ENCODE measurements at regions not wholly inside any gene's neighbourhood (a gene's known extent, or its start where the extent isn't known, plus 50 kb on each side); places are given as distances from the start of the nearest gene placed in this dataset.

DNA sequence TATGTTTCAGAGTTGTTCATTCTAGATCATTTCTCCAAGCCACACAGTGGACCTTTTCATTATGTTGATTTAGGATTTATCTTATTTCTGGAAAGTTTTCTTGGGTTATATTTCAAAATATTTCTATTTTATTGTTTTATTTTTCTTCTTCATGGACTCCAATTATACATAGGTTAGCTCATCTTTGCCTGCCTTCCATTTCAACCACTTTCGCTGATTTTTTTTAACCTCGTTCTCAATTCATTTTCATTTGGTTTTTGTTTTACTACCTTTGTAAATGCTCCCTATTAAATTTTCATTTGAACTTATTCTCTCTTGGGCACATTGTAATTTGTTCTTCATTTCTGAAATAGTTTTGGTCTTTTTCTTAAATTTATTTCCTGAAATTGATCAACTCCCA is 169.0 kb upstream of the PITX1 start:
- H3K36me3 ChIP-seq (ENCODE audit: low read length) = no peaks in the 10 kb centered on the region
- no peaks in the 10 kb centered on the region for H4K20me1 ChIP-seq (ENCODE audit: low read depth, low read length)
- no peak overlapping the region for H3K4me3 ChIP-seq (ENCODE audit: insufficient read depth, low read length, poor library complexity, severe bottlenecking)
- no peaks in the 10 kb centered on the region for H3F3A ChIP-seq (ENCODE audit: insufficient read depth)
- no peaks in the 10 kb centered on the region for H3K79me2 ChIP-seq (ENCODE audit: insufficient read depth, low read length)
- no peak overlapping the region for H3K4me2 ChIP-seq (ENCODE audit: low read depth, low read length, poor library complexity, severe bottlenecking)
- no peak overlapping the region for H2AFZ ChIP-seq (ENCODE audit: low read depth, low read length, severe bottlenecking)
- H3K27me3 ChIP-seq (ENCODE audit: low read length) = no peaks in the 10 kb centered on the region
- H3K27ac ChIP-seq (ENCODE audit: low read depth, low read length) = no peak overlapping the region
- no peaks in the 10 kb centered on the region for H3K9me2 ChIP-seq (replicated peaks; ENCODE audit: insufficient read depth, low read length)
- H3K9me3 ChIP-seq (ENCODE audit: insufficient read depth, low read length) = no peaks in the 10 kb centered on the region
- no peak overlapping the region for H3K9ac ChIP-seq (ENCODE audit: low read length)
- TF ChIP-seq EZH2phosphoT487 (conservative IDR thresholded peaks at IDR 0.05; ENCODE audit: low read length) = no peak
- TF ChIP-seq, protein P1, sequence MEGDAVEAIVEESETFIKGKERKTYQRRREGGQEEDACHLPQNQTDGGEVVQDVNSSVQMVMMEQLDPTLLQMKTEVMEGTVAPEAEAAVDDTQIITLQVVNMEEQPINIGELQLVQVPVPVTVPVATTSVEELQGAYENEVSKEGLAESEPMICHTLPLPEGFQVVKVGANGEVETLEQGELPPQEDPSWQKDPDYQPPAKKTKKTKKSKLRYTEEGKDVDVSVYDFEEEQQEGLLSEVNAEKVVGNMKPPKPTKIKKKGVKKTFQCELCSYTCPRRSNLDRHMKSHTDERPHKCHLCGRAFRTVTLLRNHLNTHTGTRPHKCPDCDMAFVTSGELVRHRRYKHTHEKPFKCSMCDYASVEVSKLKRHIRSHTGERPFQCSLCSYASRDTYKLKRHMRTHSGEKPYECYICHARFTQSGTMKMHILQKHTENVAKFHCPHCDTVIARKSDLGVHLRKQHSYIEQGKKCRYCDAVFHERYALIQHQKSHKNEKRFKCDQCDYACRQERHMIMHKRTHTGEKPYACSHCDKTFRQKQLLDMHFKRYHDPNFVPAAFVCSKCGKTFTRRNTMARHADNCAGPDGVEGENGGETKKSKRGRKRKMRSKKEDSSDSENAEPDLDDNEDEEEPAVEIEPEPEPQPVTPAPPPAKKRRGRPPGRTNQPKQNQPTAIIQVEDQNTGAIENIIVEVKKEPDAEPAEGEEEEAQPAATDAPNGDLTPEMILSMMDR (IDR thresholded peaks at IDR 0.05; ENCODE audit: insufficient read depth, low read length, poor library complexity, severe bottlenecking) = no peak

DNA sequence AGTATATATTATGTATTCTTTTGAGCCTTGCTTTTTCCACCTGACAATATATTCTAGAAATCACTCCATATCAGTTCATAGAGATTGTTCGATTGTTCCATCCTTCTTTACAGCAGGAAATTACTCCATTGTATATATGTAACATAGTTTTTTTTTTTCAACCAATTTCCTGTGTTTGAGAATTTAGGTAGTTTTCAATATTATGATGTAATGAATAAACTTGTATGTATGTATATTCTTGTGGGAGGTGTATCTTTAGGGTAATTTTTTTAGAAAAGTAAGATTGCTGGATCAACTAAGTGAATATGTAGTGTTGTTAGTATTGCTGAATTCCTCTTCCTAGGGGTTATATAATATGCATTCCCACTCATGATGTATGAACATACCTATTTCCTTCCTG is 165.9 kb upstream of the PITX1 start:
- Histone ChIP-seq H3F3A (ENCODE audit: insufficient read depth) (no peaks in the 10 kb centered on the region), H3K4me2 (ENCODE audit: low read depth, low read length, poor library complexity, severe bottlenecking) (no peak overlapping the region), H3K36me3 (ENCODE audit: low read length) (no peaks in the 10 kb centered on the region), H3K9me2 (replicated peaks; ENCODE audit: insufficient read depth, low read length) (no peaks in the 10 kb centered on the region), H4K20me1 (ENCODE audit: low read depth, low read length) (no peaks in the 10 kb centered on the region), H3K79me2 (ENCODE audit: insufficient read depth, low read length) (no peaks in the 10 kb centered on the region), H2AFZ (ENCODE audit: low read depth, low read length, severe bottlenecking) (no peak overlapping the region), H3K27me3 (ENCODE audit: low read length) (no peaks in the 10 kb centered on the region), H3K9ac (ENCODE audit: low read length) (no peak overlapping the region), H3K9me3 (ENCODE audit: insufficient read depth, low read length) (no peaks in the 10 kb centered on the region), H3K27ac (ENCODE audit: low read depth, low read length) (no peak overlapping the region), H3K4me3 (ENCODE audit: insufficient read depth, low read length, poor library complexity, severe bottlenecking) (no peak overlapping the region)
- TF ChIP-seq EZH2phosphoT487 (conservative IDR thresholded peaks at IDR 0.05; ENCODE audit: low read length) = no peak
- TF ChIP-seq, protein P1 (IDR thresholded peaks at IDR 0.05; ENCODE audit: insufficient read depth, low read length, poor library complexity, severe bottlenecking) = no peak

DNA sequence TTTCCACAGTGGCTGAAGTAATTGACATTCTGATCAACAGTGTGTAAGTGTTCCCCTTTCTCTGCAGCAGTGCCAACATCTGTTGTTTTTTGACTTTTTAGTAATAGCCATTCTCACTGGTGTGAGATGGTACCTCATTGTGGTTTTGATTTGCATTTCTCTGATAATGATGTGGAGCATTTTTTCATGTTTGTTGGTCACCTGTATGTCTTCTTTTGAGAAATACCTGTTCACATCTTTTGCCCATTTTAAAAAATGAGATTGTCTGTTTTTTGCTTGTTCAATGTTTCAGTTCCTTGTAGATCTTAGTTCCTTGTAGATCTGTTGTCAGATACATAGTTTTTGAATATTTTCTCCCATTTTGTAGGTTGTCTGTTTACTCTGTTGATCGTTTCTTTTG is 162.5 kb upstream of the PITX1 start:
- Histone ChIP-seq H3K9ac (ENCODE audit: low read length) (no peak overlapping the region), H3K27ac (ENCODE audit: low read depth, low read length) (no peak overlapping the region), H3K27me3 (ENCODE audit: low read length) (no peaks in the 10 kb centered on the region), H3K36me3 (ENCODE audit: low read length) (no peaks in the 10 kb centered on the region), H2AFZ (ENCODE audit: low read depth, low read length, severe bottlenecking) (no peak overlapping the region), H3K4me3 (ENCODE audit: insufficient read depth, low read length, poor library complexity, severe bottlenecking) (no peak overlapping the region), H3K9me2 (replicated peaks; ENCODE audit: insufficient read depth, low read length) (no peaks in the 10 kb centered on the region), H3F3A (ENCODE audit: insufficient read depth) (no peaks in the 10 kb centered on the region), H3K4me2 (ENCODE audit: low read depth, low read length, poor library complexity, severe bottlenecking) (no peak overlapping the region), H4K20me1 (ENCODE audit: low read depth, low read length) (no peaks in the 10 kb centered on the region), H3K9me3 (ENCODE audit: insufficient read depth, low read length) (no peaks in the 10 kb centered on the region), H3K79me2 (ENCODE audit: insufficient read depth, low read length) (no peaks in the 10 kb centered on the region)
- TF ChIP-seq, protein P1 (IDR thresholded peaks at IDR 0.05; ENCODE audit: insufficient read depth, low read length, poor library complexity, severe bottlenecking) = no peak
- TF ChIP-seq EZH2phosphoT487 (conservative IDR thresholded peaks at IDR 0.05; ENCODE audit: low read length) = no peak

DNA sequence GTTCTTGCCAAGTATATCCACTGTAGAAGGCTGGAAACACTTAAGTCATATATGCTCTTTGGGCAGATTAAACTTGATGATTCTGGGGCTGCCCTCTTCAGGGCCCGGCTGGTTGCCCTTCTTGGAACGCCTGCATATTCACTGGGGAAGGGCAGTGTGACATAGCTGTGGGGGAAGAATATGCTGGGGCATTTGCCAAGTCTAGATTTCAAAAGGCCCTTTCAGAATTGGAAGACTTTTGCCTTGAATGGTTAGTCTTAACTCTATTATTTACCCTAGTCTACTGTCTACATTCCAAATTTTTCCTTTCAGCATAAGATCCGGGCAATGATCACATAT is 161.2 kb upstream of the PITX1 start:
- TF ChIP-seq EZH2phosphoT487 (conservative IDR thresholded peaks at IDR 0.05; ENCODE audit: low read length) = no peak
- TF ChIP-seq, protein P1 (IDR thresholded peaks at IDR 0.05; ENCODE audit: insufficient read depth, low read length, poor library complexity, severe bottlenecking) = no peak

More for the DNA sequence above, 161.2 kb upstream of the PITX1 start:
- Histone ChIP-seq H4K20me1 (ENCODE audit: low read depth, low read length) (no peaks in the 10 kb centered on the region), H3K4me3 (ENCODE audit: insufficient read depth, low read length, poor library complexity, severe bottlenecking) (no peak overlapping the region), H3K9ac (ENCODE audit: low read length) (no peak overlapping the region), H3F3A (ENCODE audit: insufficient read depth) (no peaks in the 10 kb centered on the region), H3K4me2 (ENCODE audit: low read depth, low read length, poor library complexity, severe bottlenecking) (no peak overlapping the region), H3K27me3 (ENCODE audit: low read length) (no peaks in the 10 kb centered on the region), H3K79me2 (ENCODE audit: insufficient read depth, low read length) (no peaks in the 10 kb centered on the region), H2AFZ (ENCODE audit: low read depth, low read length, severe bottlenecking) (no peak overlapping the region), H3K27ac (ENCODE audit: low read depth, low read length) (no peak overlapping the region), H3K9me2 (replicated peaks; ENCODE audit: insufficient read depth, low read length) (no peaks in the 10 kb centered on the region), H3K36me3 (ENCODE audit: low read length) (no peaks in the 10 kb centered on the region), H3K9me3 (ENCODE audit: insufficient read depth, low read length) (no peaks in the 10 kb centered on the region)

Data from SU-DHL-6 (cell line).